Fibroblast of lung (primary cell): ENCODE measurements at regions not wholly inside any gene's neighbourhood (a gene's known extent, or its start where the extent isn't known, plus 50 kb on each side); places are given as distances from the start of the nearest gene placed in this dataset.

ENCODE experiments used
- CTCF ChIP-seq, 2 donors: IDR thresholded peaks in 1 of 2; conservative IDR thresholded peaks in 1 of 2; 1 replicate in 1 of 2; 2 replicates in 1 of 2; pipeline ENCODE4 v1.5.1; 2011 to 2012; ENCODE audit warnings: low read length in 2 of 2, control low read depth in 1 of 2, inconsistent platforms in 1 of 2, low read depth in 1 of 2, mild to moderate bottlenecking in 1 of 2
- EZH2 ChIP-seq: IDR thresholded peaks from 2 replicates; pipeline ENCODE4 v1.5.1; 2012; ENCODE audit warnings: low read length, control low read depth, mild to moderate bottlenecking; ENCODE audit errors: missing control alignments

DNA sequence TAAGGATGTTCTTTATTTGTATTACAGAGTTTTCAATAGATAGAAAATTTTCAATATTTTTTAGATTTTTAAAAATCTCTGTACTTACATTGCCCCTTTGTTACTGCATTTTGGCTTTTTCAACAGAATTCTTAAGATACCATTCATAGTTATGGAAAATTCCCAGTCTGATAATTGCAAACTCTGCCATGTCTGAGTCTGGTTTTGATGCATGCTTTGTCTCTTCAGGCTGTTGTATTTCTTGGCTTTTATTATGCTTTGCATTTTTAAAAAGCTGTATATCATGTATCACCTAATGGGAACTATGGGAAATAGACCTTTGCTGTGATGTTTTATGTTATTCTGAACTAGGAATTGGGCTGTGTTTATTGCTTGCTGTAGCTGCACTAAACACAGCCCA, 898.9 kb upstream of the ADGRB3 start:
- no peak for TF ChIP-seq CTCF (conservative IDR thresholded peaks at IDR 0.05 in 1 of 2, IDR thresholded peaks at IDR 0.05 in 1 of 2; ENCODE audit: low read depth in 1 of 2, low read length in 2 of 2)
- no peak for TF ChIP-seq EZH2
